ENCODE measurements at regions not wholly inside any gene's neighbourhood (a gene's known extent, or its start where the extent isn't known, plus 50 kb on each side); places are given as distances from the start of the nearest gene placed in this dataset.

GRCh38 chr9:84125046-84125445 is 144.4 kb downstream of the RMI1 start:
- no peak for DNase-seq (ENCODE audit: low spot score)

DNA sequence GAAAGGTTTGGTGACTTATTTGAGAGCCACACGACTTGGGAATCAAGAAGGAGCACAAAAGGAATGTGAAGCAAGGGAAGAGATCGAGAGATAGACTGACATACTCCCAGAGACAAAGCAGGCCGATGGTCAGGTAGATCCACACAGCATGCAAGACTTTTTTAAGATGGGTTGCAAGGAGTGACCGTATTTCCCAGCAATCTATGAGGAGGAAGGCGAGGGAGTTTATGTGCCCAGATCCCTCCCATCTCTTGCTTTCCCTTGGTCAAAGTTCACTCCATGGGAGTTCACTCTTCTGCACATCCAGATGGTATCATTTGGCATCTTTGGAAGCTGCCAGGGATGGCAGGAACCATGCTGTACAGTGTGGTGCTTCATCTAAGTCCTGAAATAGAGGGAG is 148.9 kb downstream of the RMI1 start:
- no peak for DNase-seq (ENCODE audit: low spot score)

DNA sequence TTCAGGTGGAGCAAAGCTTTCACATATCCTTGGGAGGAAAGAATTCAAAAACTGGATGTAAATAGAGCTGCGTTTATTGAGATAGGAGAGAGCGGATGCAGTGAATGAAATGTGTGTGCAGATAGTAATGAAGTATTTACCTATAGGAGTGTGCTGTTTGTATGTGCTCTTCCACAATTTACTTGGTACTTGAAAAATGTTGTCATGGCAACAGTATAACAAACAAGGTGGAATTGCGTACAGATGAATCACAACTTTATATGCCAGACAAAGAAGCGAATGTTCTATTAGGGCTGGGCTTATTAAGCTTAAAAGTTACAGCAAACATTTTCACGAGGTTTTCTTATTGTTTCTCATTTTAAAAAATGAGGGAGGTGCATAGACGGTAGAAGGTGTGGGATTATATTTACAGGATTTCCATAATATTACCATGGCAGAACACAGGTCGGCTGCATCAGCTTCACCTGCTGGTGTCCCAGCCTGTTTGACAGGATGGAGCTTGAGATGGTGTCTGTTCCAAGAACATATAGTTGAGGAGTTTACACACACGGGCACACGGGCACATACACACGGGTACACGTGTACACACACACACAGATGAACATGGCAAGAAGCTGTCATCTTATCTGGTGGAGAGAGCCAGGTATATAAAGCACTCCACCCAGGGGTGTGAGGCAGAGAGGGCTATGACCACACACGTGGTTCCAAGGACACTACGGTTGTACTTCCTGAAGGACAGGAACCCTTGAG is 155.7 kb downstream of the RMI1 start:
- DNase-seq (ENCODE audit: low spot score): peak; percentile 51

DNA sequence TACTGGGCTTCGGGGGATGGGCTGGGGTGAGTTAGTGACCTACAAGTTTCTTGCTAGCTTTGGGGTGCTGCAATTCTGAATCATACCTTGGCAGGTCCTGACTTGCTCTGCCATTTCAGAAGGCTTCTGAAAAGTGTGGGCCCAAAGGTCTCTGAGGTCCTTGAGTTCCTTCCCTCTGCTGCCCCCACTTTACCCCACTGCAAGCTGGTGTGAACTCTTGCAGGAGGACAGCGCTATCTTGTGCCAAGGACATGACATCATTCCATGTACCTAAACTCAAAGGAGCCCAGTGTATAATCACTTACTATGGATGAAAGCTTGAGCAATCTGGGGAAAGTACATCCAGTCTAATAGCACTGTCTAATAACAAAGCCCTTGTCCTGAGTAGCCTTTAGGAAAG is 157.4 kb downstream of the RMI1 start:
- no peak for DNase-seq (ENCODE audit: low spot score)

DNA sequence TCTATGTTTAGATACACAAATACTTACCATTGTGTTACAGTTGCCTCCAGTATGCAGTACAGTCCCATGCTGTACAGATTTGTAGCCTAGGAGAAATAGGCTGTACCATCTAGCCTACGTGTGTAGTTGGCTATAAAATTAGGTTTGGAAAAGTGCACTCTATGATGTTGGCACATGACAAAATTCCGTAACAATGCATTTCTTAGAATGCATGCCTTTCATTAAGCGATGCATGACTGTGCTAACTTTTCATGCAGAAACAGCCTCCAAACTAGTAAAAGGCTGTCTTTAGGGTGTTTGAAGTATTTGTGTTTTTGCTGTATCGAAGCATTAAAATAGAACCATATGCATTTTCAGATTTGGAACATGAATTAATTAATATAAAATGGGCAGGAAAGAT is 157.9 kb downstream of the RMI1 start:
- DNase-seq (ENCODE audit: low spot score): no peak

DNA sequence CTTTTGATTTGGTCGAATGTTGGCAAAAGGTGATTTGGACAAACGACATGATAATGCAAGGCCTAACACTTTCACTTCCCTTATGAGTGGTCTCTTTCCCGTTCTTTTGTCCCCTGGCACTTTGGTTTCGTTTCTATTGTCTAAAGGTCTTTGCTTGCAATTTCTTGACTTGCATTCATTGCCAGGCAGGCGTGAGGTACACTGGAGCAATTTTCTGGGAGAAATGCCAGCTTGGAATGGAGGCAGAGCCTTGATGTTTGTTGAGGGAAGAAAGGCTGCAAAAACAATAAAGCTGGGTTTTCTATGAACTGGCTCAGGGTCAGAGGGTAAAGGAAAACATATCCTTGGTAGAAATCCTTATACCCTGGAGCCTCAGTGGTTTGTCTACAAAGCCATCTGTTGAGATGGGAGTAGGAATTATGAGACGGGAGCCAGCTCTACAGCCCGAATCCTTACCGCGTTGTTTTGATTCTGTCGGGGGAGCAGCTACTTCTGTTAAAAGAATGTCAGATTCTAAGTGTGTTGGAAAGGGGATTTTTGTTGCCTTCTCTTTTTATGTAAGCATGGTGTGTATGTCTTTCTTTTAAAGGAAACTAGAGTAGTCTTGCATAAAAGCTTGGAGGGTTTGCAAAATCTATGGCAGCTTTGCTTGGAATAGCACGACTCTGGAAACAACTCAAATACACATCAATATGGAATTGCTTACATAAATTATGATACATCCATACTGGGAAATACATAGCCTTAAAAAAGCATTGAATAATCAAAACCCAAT is 158.9 kb downstream of the RMI1 start:
- peak; percentile 56 for DNase-seq (ENCODE audit: low spot score)

GRCh38 chr9:84140535-84141101 is 160.0 kb downstream of the RMI1 start:
- no peak for DNase-seq (ENCODE audit: low spot score)

GRCh38 chr9:84141741-84142370 is 161.3 kb downstream of the RMI1 start:
- DNase-seq (ENCODE audit: low spot score): no peak

GRCh38 chr9:84145031-84145430 is 164.4 kb downstream of the RMI1 start:
- no peak for DNase-seq (ENCODE audit: low spot score)

DNA sequence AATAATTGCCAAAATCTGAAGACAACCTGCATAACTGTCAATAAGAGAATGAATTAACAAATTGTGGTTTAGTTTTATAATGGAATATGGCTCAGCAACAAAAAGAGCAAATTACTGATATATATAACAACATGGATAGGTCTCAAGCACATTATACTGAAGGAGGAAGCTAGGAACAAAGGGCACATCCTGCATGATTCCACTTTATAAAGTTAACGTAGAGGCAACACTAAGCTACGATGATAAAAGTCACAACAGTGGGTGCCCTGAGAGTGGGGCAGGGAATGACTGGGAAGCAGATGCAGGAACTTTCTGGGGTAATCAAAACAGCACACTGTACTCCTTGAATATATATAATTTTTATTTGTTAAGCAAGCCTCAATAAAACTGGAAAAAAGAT is 165.2 kb downstream of the RMI1 start:
- DNase-seq (ENCODE audit: low spot score): no peak

DNA sequence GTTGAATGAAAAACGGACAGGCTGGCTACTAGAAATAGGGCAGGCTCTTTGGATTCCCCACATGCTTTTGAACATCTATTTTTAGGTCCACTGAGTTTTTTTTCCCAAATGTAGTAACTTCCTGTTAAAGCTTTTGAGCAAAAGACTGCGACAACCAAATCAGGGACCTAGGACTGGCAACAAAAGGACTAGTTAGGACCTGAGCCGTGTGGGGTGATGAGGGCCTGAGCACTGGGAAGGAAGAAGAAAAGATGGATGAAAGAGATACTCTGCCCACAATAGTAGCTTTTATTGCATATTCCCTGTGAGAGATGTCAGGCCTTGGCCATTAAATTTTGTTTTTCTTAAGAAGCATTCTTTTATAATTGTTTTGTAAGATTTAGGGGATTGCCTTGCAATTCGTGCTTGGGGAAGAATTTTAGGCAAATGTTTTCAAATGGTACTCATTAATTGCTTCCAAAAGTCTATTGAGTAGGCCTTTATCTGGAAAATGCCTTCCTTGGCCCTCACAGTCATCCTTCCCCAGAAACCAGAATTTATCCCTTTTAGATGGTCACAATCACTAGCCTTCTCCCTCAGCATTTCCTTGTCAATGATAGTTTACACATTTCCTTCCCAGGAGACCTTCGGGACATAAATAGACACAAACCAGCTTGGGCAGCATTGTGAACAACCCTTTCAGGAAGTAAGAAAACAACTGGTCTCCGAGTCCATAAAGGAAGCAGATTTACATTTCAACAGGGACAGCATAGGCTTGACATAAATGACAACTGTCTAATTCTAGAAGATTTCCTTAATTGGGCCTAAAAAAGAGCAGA is 166.5 kb downstream of the RMI1 start:
- DNase-seq (ENCODE audit: low spot score): peak; percentile 60

- DNase-seq (ENCODE audit: low spot score): no peak
Observed at GRCh38 chr9:84151236-84151635, 170.6 kb downstream of the RMI1 start.

DNA sequence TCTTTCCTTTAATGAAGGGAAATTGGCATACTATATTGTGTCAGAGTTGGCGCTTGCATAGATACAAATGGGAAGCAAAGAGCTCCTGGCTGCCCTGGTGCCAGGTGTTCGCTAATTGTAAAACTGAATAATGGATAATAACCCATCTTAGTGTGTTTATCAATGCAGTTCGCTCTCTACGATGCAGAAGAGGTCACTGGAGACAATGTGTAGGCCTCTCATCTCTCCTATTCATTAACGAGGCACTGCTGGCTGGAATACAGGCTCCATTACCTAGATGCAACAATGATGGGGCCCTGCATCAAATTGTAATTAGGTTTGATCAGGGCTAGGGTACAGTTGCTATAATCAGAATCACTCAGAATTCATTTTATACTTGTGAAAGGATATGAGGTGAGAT is 171.0 kb downstream of the RMI1 start:
- no peak for DNase-seq (ENCODE audit: low spot score)

GRCh38 chr9:84152204-84152603 is 171.6 kb downstream of the RMI1 start:
- DNase-seq (ENCODE audit: low spot score): no peak

GRCh38 chr9:84153885-84154284 is 173.3 kb downstream of the RMI1 start:
- DNase-seq (ENCODE audit: low spot score): no peak

DNA sequence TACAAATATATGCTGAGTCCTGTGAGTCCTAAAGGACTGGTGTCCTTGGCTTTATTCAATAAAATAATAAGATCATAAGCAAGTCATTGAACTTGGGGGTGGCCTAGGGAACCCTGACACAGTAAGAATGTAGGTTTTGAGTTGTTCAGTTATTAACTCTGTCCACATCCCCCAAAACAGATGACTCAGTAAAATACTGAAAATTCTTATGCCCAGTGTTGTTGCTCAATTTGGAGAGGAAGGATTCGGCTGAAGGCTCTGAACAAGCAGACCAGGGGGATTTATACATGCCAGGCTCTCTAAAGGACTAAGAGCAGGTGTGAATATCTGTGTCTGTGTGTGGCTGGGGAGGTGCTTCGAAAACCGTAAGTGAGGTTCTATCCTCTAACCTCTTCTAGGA is 173.7 kb downstream of the RMI1 start:
- peak; percentile 63 for DNase-seq (ENCODE audit: low spot score)

DNA sequence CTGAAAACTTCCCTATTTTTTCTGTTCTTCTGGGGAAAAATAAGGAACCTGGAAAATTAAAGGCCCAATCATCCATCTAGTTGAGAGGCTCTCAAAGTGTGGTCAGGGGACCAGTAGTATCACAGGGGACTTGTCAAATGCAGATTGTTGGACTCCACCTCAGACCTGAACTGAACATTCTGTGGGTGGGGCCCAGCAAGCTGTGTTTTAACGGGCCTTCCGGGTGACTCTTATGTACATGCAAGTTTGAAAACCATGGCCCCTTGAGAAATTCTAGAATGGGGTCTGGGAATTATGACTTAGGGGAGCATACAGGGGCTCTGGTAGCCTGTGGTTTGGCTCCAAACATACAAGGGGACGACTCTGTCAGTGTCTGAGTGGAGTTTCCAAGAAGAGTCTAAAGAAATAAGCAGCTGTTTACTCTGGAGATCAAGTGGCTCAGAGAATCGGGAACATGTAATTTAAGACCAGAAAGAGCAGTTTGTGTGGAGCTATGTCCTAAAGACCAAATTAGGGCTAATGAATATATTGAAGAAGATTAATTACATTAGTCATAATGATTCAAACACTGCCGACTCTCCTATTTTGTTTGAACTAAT is 177.4 kb downstream of the SLC28A3 start:
- DNase-seq (ENCODE audit: low spot score): no peak

- DNase-seq (ENCODE audit: low spot score): no peak
Observed at GRCh38 chr9:84166891-84167290, 173.7 kb downstream of the SLC28A3 start.

DNA sequence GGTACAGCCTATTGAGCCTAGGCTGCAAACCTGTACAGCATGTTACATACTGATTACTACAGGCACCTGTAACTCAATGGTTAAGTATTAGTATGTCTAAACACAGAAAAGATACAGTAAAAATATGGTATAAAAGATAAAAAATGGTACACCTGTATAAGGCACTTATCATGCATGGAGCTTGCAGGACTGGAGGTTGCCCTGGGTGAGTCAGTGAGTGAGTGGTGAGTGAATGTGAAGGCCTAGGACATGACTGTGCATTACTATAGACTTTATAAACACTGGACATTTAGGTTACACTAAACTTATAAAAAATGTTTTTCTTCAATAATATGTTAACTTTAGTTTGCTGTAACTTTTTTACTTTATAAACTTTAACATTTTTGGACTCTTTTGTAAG is 171.3 kb downstream of the SLC28A3 start:
- no peak for DNase-seq (ENCODE audit: low spot score)

DNA sequence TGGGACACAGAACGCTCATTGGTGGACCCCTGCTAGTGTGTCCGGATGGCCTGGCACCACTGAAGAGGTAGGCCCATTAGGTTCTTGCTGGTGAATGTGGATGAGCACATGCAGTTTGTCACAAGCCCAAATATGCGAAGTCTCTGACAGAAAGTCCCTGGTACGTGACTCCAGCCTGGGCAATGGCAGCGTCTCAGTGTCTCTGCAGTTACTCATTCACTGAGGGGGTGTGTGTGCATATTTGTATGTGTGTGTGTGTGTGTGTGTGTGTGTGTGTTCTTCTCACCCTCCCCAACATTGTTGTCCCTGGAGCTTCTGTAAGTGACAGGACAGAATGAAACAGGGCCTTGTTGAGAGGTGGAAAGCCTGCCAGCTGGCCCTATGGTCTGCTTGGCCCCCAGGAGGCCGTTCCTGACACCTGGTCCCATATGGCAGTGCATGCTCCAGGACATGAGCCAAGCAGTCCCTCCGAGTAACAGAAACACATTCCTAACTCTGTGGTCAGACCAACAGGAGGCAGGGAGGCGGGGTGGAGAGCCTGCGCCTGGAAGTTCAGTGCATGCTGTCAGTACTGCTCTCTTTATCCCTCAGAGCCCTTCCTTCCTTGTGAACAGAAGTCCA is 169.9 kb downstream of the SLC28A3 start:
- peak; percentile 97 for DNase-seq (ENCODE audit: low spot score)

- DNase-seq (ENCODE audit: low spot score): no peak
Observed at GRCh38 chr9:84173961-84174360, 166.6 kb downstream of the SLC28A3 start.
